Hematopoietic multipotent progenitor cell treated with erythropoietin and hydrocortisone succinate and interleukin-3 and kit ligand, for 4 days (in vitro differentiated cells): ENCODE measurements at regions not wholly inside any gene's neighbourhood (a gene's known extent, or its start where the extent isn't known, plus 50 kb on each side); places are given as distances from the start of the nearest gene placed in this dataset.
A peak's percentile ranks its signal among the peaks of the same experiment; 100 is the strongest.

Experiments
- DNase-seq: peaks from one replicate; pipeline ENCODE4 v3.0.0-alpha.2; 2015

DNA sequence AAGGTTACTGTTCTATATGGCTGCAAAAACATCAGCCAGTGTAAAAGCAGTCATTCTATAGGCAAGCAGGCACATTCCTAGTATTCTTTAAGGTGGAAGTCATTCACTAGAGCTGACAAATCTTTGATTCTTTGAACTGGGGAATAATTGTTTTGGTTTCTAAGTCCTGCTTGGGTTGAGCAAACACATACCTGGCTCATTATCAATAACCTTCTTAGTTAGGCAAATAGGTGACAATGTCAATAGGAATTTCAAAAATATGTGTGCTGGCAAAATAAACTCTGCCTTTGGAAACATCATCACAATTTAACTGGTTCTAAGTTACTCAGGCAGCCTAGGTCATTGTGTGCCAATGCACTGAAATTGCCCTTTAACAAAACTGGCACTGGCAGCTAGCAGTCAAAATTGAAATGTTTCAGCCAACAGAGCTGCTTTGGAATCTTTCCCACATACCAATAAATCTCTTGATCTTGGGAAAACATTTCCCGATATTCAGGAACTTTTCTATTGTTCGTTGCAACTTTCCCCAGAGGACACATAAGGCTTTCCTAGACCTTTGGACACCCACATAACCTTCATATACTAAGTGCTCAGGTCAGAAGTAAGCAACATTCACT, 402.0 kb upstream of the MMADHC start:
- no peak for DNase-seq

DNA sequence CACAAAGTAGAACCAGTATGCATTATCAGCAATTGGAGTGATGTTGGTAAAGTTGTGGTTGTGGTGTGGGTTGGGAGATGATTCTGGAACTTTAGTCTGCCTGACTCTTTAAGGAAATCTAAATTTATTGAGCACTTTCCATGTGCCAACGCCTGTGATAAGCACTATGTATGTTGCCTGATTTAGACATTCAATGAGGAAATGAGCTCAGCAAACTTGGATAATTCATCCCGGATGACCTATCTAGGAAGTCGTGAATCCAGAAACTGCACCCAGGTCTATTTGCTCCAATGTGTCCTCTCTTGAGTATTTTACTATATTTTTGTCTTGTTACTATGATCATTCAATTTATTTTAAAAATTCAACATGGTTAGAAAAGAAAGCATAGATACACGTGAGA, 400.8 kb upstream of the MMADHC start:
- DNase-seq: no peak

DNA sequence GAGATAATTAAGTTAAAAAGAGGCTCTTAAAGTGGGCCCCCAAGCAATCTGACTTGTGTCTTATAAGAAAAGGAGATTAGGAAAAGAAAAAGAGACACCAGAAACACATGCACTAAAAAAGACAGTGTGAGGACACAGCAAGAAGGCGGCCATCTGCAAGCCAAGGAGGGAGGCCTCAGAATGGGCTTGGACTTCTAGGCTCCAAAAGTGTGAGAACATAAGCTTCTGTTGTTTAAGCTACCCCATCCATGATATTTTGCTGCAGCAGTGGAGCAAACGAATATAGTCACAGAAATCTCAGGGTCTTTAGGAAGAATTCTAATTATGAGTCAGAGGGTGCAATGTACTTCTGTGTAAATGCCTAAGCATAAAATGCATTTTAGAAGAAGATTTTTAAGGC, 399.3 kb upstream of the MMADHC start:
- no peak for DNase-seq

DNA sequence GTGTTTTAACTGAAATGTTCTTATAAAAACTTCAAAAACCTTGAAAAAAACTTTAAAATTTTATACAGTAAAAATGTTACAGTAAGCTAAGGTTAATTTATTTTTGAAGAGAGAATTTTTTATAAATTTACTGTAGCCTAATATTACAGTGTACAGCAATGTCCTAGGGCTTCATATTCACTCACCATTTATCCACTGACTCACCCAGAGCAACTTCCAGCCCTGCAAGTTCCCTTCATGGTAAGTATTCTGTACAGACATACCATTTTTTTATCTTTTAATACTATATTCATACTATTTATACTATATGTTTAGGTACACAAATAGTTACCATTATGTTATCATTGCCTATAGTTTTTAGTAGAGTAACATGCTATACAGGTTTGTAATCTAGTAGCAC, 396.7 kb upstream of the MMADHC start:
- DNase-seq: no peak

DNA sequence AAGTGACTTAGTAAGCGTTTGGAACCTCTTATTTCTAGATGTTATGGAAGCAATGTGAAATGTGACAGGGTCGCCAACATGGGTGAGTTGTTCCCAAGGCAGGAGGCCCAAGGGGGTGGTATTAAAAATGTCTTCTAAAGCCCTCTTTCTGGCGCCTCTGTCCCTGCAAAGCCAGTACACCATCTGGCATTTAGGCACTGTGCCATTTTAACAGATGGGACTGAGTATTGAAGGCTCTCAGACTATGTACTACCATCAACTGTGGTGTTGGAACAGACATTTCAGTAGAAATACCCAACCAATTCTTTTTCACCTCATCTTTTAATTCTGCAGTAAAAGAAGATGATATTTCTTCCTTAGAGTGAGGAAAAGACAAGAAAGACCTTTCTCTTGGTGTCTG, 384.5 kb upstream of the MMADHC start:
- no peak for DNase-seq

DNA sequence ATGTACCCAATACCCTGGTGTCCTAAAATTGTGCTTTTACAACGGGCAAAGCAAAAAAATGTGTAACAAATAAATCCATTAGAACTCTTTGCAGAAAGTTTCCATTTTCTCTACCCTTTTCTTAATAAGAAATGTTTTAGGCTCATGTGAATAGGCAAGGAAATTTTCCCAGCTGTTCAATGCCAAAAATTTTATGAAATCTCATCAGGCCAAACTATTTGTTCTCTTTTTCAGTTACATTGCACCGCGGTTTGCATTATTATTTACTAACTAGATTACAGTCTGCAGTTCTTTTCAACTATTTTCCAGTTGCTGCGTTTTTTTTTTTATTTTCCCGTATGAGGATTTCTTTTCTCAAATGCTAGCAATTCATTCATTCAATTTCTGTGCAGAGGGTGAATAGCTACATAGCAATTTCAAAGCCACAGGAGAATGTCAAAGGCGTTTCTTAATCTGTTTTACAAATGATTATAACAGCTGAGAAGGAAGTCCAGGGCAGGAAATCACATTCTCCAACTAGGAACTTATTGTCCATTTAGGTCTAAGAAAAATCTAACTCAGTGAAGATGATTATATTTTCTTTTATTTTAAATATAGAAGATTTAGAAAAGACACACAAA, 367.5 kb upstream of the MMADHC start:
- no peak for DNase-seq

DNA sequence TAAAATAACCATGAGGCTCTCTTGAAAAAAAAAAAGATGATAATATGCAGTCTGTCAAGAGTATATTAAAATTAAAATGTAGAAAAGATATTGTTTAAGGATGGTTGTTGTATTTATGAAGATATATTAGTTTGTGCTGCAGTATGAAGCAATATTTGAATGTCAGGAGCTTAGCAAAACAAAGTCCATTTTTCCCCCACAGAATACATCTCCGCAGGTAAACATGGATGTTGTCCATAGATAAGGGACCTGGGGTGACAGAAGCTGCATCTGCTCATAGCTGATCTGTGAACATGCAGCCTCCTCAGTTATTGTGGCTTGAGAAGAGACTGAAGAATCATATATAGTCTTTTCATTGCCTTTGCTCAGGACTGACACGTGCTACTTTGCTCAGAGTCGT, 366.1 kb upstream of the MMADHC start:
- no peak for DNase-seq

DNA sequence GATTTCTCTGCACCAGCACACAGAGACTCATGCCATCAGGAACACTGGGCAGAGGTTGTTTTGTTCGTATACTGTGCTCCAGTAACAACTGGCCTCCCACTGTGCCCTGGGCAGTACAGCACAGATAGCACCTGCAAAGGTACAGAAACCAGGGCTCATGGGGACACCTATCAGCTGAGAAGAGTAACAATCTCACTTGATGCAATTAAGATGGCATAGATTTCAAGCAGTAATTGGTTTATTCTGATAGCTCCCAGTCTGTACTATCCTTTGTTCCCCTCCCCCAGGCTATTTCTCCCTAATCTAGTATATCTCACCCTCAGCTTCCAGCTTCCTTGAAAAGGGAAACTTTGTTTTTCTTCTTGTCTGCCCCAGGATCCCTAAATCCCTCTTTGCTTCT, 343.9 kb upstream of the MMADHC start:
- DNase-seq: no peak

DNA sequence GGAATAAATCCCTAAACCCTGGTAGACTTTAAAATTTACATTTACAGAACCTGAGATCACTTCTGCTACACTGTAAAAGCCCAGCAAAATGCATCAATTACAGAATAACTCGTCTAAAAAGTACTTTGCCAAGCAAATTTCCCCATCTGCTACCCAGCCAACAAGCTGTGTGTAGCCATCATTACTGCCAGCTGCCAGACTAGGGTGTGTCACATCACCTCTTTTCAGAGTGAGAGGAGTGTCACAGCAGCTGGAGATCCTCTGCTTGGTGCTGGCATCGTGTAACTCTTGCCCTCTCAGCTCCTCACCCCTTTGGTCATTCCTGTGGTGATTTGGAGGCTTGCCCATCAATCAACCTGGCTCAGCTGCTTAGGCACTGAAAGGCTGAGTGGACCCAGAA, 340.4 kb upstream of the MMADHC start:
- DNase-seq: no peak

DNA sequence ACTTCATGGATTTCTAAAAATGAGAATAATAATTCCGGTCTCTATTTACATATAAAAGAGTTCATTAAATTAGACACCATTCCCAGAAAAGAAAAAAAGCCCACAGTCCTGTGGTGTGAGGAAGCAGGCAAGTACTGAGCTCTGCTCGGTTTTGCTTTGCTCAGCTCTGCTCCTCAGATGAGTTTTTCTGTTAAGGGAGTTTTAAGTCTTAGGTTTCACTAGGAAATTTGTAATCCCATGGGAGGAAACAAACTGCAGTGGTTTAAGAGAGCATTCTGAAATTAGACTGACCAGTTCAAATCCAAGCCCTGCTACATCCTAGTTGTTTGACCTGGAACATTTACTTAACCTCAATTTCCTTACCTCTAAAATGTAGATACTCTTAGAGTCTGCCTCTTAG, 338.6 kb upstream of the MMADHC start:
- no peak for DNase-seq

DNA sequence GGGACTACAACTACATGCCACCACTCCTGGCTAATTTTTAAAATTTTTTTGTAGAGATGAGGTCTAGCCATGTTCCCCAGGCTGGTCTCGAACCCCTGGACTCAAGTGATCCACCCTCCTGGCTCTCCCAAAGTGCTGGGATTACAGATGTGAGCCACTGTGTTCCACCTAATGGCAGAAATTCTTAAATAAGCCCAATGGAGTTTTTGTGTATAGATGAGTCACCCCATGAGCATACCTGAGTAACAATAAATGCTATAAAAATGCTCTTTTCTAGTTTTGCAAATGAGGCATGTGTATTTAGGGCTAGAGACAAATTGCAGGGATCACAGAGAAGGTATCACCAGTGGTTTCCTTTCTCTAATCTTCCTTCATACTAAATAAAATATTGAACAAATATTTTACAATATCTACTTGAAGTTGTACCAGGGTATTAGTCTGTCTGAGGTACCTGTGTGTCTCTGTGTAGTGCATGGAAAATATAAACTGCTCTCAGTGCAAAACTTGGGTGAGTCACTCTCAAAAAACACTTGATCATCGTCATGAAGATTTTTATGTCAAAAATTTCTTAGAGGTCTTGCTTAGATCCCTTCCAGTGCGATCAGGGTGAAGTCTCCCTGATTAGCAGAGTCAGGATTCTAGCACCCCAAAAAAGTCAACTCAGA, 337.1 kb upstream of the MMADHC start:
- DNase-seq: no peak

DNA sequence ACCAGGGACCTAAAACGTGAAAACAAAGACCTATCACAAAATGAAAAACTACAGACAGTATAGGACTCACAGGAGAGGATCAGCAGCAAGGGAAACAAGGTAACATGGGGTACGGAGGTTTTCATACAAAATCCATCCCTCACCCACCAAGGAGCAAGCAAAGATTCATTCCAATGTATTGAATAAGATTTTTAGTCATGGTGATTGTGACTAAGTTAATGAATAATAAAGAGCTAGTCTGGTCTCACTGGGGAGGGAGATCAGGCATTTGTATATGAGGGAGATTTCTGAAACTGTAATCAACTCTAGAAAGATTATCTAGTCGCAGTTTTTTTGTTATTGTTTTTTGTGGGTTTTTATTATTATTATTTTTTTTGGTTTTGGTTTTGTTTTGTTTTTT, 336.5 kb upstream of the MMADHC start:
- no peak for DNase-seq

DNA sequence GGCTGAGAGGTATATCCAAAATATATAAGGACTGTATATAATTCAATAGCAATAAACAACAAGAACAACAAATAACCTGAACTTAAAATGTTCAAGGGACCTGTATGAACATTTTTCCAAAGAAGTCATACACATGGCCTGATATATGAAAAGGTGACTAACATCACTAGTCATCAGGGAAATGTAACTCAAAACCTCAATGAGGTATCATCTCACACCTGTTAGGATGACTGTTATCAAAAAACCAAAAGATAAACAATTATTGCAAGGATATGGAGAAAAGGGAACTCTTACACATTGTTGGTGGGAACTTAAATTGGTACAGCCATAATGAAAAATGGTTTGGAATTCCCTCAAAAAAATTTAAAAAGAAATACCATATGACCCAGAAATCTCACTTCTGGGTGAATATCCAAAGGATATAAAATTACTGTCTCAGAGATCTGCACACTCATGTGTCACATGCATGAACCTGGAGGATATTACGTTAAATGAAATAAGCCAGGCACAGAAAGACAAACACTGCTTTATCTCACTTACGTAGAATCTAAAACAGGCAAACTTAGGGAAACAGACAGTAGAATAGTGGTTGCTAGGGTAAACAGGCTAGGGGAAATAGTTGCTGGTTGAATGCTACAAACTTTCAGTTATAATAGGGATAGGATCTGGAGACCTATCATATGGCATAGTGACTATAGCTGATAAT, 334.5 kb upstream of the MMADHC start:
- no peak for DNase-seq

DNA sequence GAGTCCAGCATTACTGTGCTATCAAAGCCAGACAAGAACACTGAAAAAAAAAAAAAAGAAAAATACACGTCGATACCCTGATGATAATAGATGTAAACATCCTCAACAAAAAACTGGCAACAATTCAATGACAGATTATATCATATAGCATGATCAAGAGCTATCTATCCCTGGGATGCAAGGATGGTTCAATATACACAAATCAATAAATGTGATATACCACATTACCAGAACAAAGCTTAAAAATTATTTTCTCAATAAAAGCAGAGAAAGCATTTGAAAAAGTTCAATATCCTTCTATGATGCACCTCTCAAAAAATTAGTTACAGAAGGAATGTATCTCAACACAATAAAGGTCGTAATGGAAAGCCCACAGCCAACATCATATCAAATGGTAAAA, 332.8 kb upstream of the MMADHC start:
- DNase-seq: no peak

DNA sequence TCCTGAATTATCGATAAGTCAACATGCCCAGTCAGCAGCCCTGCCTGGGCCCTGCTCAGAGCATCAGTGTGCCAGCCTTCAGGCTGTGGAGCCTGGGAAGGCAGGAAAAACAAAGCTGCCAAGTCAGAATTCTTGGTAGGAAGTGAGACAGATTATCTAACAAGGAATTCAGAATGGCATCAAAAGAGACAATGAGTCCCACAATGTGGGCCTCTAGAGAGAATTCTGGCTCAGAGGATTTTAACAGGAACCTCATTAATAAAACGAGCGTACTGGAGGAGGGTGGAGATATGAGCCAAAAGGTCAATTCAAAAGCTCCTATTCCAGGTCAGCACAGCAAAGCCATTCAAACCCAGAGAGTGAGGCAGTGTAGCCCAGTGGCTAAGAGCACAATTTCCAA, 327.6 kb upstream of the MMADHC start:
- DNase-seq: no peak

DNA sequence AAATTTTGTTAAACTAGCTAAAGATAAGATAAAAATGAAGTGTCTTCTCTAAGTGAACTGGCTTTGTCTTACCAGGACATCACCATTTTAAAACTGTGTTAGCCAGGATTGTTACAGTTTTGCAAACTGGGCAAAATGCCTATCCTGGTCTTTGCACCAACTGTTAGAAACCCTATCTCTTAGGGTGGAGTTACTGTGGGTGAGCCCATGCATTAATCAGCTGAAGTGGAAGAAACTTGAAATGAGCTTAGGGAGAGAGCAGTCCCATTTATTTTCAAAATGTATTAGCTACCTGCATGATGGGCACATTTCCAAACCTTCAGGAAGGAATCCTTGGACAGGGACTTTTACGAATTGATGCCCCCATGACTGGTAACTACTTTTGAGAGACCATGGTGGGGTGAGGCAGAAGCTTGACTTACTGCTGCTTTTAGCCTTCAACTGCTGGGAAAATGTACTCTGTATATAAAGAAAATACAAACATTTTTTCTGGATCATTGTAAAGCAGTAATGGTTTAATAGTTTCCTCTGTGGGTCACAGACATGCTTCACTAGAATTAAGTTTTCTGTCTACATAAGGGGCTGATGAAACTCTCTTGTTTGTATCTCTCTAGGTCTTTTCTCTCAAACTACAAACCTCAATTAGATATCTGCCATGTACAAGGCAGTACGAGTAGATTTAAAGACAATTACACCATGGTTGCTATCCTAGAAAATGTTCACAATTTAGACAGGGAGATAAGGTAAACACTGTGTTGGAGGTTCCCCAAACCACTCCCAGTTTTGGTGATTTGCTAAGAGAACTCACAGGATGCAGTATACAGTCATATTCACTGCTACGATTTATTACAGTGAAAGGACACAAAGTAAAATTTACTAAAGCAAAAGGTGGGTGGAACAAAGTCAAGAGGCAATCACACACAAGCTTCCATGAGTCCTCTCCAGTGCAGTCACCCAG, 321.4 kb upstream of the MMADHC start:
- DNase-seq: peak; percentile 49

DNA sequence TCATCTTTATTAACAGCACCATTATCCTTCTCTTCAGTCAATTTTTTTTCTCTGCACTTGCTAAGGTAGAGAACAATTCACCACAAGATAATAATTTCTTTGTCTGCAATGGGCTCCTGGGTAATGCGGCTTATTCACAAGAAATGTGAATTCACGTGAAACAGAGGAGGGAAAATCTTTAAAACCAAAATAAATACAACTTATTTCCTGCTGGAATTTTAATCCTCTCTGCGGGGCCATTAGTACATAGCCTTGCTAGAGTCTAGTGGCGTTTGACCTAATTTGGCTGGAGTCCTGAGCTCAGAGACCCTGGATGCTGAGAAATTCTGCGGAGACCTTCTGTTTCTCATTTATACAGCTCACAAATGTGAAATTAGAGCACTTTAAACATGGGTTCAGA, 319.3 kb upstream of the MMADHC start:
- no peak for DNase-seq

DNA sequence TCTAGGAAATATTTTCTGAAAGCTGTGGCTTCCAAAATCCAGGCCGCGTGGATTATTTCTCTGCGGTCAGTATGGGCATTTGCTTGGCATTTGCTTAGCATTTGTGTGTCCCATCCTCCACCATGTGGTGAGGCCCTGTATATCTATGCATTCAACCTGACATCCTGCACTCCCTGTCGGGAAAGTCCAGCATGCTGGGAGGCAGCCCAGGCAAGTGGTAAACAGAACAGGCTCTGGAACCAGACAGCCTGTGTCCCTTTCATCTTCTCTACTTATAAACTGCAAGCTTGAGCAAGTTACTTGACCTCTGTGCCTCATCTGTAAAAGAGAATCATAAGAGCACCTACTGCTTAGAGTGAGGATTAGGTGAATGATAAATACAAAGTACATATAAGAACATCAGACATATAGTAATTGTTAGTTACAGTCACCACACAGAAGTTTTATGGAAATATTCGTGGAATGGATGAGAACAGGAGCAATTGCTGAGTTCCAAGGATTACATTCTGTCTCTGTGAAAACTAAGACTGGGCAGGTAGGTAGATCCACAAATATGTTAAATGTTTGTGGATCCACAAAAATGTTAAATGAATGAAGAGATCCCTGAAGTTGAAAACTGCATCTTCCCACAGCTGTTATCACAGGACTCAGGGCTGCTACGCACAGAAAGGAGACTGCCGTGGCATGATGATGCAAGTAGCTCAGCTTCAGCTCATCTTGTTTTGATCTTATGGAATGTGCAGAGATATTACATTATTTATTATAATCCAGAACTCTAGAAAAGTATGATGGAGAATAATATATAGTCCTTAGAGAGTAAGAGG, 317.0 kb upstream of the MMADHC start:
- no peak for DNase-seq

DNA sequence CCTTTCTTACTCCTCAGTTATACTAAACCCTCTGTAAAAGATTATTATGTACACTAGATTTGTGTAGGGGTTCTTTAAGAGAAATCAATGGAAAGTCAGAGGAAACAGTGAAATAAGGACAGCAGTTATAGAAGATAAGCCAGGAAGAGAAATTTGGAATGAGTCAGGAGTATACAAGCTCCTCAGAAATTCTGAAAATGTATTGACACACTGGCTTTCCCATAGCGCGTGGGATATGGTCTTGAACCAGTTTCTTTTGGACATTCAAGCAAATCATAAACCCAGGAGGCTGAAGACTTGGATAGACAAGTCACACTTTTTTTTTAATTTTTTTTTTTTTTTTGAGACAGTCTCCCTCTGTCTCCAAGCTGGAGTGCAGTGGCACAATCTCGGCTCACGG, 316.1 kb upstream of the MMADHC start:
- no peak for DNase-seq

DNA sequence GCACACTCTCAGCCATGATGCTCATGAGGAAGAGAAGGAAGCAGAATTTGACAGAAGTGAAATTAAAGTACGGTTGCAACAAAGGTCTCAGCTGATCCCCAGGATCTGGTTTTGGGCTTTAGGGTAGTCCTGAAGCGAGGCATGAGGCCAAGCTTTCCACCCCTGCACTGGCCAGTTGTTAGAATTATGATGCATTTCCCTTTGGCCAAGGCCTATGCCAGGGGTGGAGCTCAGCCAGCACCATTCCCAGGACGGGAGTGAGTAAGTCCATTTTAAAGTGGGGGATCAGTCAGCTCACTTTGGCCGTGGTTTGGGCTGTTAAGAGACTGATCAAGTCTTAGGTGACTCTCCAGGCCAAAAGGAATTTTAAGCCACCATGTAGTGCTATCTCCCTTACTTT, 314.5 kb upstream of the MMADHC start:
- no peak for DNase-seq

DNA sequence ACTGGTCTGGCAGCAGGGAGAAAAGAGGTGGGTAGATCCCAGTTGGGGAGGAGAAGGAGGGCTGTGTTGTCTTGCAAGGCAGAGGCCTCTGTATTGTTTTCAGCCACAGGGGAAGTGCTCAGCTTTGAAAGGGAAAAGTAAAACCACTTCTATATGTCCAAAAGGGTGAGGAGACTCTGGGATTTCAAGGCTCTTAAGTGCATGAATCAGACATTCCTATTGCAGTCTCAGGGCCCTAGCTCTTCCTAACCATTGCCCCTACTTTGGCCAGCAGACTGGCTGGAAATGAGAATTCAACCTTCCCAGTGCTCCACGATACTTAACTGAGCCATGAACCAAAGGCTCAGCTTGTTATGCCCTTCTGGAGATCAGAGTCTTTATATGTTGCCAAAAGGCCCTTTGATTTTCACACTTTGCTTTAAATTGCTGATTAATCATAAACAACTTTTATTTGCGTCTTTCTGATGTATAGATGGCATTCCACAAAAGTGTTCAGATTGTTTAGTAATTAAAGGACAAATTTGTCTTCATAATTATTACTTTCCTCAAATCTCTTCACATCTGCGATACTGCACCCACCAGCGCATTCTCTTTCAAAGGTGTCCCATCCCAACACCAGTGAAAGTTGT, 313.8 kb upstream of the MMADHC start:
- DNase-seq: no peak

DNA sequence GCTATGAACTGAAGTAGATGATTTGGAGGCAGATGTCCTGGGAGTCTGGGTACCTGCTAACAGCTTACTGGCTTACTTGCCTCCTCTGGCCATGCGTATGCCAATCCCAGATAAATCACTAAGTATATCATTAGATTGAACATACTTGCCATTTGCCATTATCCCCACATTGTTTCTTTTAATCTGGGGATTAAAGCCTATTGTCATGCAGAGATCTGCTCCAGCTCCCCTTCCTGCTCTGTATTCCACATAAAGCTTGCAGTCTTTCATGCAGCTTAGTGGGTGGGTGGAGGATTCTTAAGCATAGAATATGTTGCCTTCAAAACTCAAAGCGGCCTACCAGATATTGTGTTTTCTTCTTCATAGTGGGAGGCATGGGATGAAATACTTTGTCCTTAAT, 311.8 kb upstream of the MMADHC start:
- DNase-seq: no peak
